ENCODE measurements at regions not wholly inside any gene's neighbourhood (a gene's known extent, or its start where the extent isn't known, plus 50 kb on each side); places are given as distances from the start of the nearest gene placed in this dataset.

DNA sequence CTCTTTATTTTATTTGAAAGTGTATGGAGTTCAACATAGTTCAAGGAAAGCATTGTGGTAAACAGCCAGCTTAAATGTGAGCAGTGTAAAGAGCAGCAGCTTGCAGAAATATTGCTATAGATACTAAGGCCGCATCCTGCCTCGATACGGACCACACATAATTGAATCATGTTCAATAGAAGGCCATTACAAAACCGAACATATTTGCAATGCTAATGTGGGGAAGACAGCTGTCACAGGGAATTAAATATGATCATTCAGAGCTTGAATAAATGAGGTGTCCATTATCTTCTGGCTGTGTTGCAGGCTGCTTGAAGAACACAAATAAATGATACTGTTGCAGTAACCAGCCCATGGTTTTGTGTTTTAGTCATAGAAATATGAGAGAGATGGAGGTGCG is 173.2 kb downstream of the BRMS1L start:
- TF ChIP-seq, protein P1, sequence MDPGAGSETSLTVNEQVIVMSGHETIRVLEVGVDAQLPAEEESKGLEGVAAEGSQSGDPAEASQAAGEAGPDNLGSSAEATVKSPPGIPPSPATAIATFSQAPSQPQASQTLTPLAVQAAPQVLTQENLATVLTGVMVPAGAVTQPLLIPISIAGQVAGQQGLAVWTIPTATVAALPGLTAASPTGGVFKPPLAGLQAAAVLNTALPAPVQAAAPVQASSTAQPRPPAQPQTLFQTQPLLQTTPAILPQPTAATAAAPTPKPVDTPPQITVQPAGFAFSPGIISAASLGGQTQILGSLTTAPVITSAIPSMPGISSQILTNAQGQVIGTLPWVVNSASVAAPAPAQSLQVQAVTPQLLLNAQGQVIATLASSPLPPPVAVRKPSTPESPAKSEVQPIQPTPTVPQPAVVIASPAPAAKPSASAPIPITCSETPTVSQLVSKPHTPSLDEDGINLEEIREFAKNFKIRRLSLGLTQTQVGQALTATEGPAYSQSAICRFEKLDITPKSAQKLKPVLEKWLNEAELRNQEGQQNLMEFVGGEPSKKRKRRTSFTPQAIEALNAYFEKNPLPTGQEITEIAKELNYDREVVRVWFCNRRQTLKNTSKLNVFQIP (CRISPR knock-in tag; IDR thresholded peaks at IDR 0.05; ENCODE audit: borderline replicate concordance, low read depth), result no peak
- TF ChIP-seq ESRRG (CRISPR knock-in tag; IDR thresholded peaks at IDR 0.05) (no peak), GLIS3 (CRISPR knock-in tag; IDR thresholded peaks at IDR 0.05) (no peak), CSDC2 (CRISPR knock-in tag; IDR thresholded peaks at IDR 0.05) (no peak), ZFP3 (CRISPR knock-in tag; IDR thresholded peaks at IDR 0.05) (no peak), ARNTL (CRISPR knock-in tag; IDR thresholded peaks at IDR 0.05; ENCODE audit: borderline replicate concordance, low read depth) (no peak), ZFP30 (CRISPR knock-in tag; IDR thresholded peaks at IDR 0.05) (no peak)
